ENCODE measurements at regions not wholly inside any gene's neighbourhood (a gene's known extent, or its start where the extent isn't known, plus 50 kb on each side); places are given as distances from the start of the nearest gene placed in this dataset.
"Not testable (repeated sequence)": the region's sequence is repeated elsewhere in the genome, so short reads cannot be mapped to it uniquely, and the experiment has no call there.

- DNase-seq (ENCODE audit: low read depth) = no peak
Observed at GRCh38 chr4:165768281-165768680, 104.8 kb upstream of the TLL1 start.

- DNase-seq (ENCODE audit: low read depth) = no peak
Observed at GRCh38 chr4:165774326-165774725, 98.7 kb upstream of the TLL1 start.

- DNase-seq (ENCODE audit: low read depth) = no peak
Observed at GRCh38 chr4:165779950-165780670, 92.9 kb upstream of the TLL1 start.

DNA sequence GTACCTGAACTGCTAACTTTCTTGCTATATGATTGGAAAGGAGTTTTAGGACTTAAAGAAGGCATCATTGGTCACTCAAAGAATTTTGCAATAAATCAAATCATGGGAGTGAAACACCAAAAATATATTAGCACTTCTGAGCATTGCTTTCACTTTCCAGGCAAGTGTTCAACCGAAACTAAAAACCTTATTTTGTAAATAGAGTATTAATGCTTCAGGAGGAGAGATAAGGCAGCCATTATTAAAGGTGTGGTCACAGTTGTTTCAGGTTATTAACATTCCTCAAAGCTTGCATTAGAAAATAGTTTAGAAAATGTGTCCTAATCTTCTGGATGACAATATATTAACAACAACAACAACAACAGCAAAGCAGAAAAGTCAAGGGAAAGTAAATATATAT is 92.3 kb upstream of the TLL1 start:
- no peak for DNase-seq (ENCODE audit: low read depth)

DNA sequence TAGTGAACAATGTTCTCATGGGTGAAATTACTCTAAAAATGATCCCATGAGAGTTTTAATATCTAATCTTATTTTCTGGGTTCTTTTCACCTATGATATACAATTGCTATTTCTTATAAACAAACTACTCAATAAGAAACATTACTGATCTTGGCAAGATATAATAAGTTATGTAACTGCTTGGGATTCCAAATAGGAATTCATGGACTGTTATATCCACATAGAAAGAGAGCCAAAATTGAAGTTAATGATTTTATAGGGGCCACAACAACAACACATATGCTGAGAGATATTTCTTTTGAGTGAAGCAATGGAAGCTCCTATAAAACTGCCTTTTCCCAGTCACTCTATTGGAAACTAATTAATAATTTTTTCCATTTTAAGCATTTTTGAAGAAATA is 90.4 kb upstream of the TLL1 start:
- DNase-seq (ENCODE audit: low read depth) = no peak

- DNase-seq (ENCODE audit: low read depth) = no peak
Observed at GRCh38 chr4:165783626-165784025, 89.4 kb upstream of the TLL1 start.

GRCh38 chr4:165784672-165785071 is 88.4 kb upstream of the TLL1 start:
- DNase-seq (ENCODE audit: low read depth) = no peak

GRCh38 chr4:165785337-165785736 is 87.7 kb upstream of the TLL1 start:
- no peak for DNase-seq (ENCODE audit: low read depth)

GRCh38 chr4:165787516-165788274 is 85.3 kb upstream of the TLL1 start:
- no peak for DNase-seq (ENCODE audit: low read depth)

- DNase-seq (ENCODE audit: low read depth) = no peak
Observed at GRCh38 chr4:165788686-165789463, 84.2 kb upstream of the TLL1 start.

GRCh38 chr4:165793236-165793635 is 79.8 kb upstream of the TLL1 start:
- DNase-seq (ENCODE audit: low read depth) = no peak

GRCh38 chr4:165794834-165795233 is 78.2 kb upstream of the TLL1 start:
- DNase-seq (ENCODE audit: low read depth) = no peak

- no peak for DNase-seq (ENCODE audit: low read depth)
Observed at GRCh38 chr4:165799384-165799815, 73.6 kb upstream of the TLL1 start.

- no peak for DNase-seq (ENCODE audit: low read depth)
Observed at GRCh38 chr4:165802452-165802851, 70.6 kb upstream of the TLL1 start.

DNA sequence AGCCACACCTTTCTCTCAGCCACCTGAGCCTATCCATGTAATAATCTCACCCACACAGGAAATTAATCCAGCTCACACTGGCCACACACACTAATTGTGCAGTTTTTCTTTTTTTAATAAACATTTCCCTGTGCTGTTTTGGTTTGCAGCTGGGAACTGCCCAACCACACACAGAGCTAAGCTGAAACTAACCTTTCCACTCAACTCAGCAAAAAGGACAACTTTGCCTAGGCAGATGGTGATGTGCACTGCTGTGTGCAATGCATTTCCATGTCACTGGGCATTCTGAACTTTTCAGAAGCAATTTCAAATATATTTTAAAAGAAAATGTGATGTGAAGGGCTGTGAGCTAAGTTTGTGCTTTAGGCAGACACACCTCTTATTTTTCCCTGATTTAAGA is 70.0 kb upstream of the TLL1 start:
- no peak for DNase-seq (ENCODE audit: low read depth)

- DNase-seq (ENCODE audit: low read depth) = no peak
Observed at GRCh38 chr4:165805406-165805805, 67.6 kb upstream of the TLL1 start.

GRCh38 chr4:165806613-165807012 is 66.4 kb upstream of the TLL1 start:
- no peak for DNase-seq (ENCODE audit: low read depth)

- DNase-seq (ENCODE audit: low read depth) = peak; percentile 4
Observed at GRCh38 chr4:165810726-165811125, 62.3 kb upstream of the TLL1 start.

GRCh38 chr4:165813606-165814005 is 59.4 kb upstream of the TLL1 start:
- DNase-seq (ENCODE audit: low read depth) = no peak

GRCh38 chr4:165814256-165815020 is 58.6 kb upstream of the TLL1 start:
- DNase-seq (ENCODE audit: low read depth) = peak; percentile 9

DNA sequence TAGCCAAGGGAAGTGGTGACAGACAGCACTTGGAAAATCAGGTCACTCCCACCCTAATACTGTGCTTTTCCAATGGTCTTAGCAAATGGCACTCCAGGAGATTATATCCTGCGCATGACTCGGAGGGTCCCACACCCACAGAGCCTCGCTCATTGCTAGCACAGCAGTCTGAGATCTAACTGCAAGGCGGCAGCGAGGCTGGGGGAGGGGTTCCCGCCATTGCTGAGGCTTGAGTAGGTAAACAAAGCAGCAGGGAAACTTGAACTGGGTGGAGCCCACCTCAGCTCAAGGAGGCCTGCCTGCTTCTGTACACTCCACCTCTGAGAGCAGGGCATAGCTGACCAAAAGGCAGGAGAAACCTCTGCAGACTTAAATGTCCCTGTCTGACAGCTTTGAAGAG is 53.9 kb upstream of the TLL1 start:
- DNase-seq (ENCODE audit: low read depth) = not testable (repeated sequence)

All from fibroblast of the conjunctiva (primary cell).